Thyroid gland (tissue), 4 donors: ENCODE measurements at regions not wholly inside any gene's neighbourhood (a gene's known extent, or its start where the extent isn't known, plus 50 kb on each side); places are given as distances from the start of the nearest gene placed in this dataset.

Experiments
- DNase-seq, 2 donors: peaks; one replicate each; pipeline ENCODE4 v3.0.0-alpha.2; 2019
- H3K27ac ChIP-seq, 3 donors: fragments of 200-600 bp; sonication (generic); 1 replicate in 2 of 3; 2 replicates in 1 of 3; pipeline ENCODE4 v1.5.1; 2016 to 2019; ENCODE audit warnings: mild to moderate bottlenecking in 1 of 3, moderate library complexity in 1 of 3
- H3K27me3 ChIP-seq: fragments of 200-600 bp; sonication (generic); one replicate; pipeline ENCODE4 v1.5.1; 2019
- H3K36me3 ChIP-seq, 2 donors: fragments of 200-600 bp; sonication (generic); one replicate each; pipeline ENCODE4 v1.5.1; 2016 to 2019
- H3K4me1 ChIP-seq, 2 donors: fragments of 200-600 bp; sonication (generic); one replicate each; pipeline ENCODE4 v1.5.1; 2017 to 2019
- H3K4me3 ChIP-seq, 3 donors: fragments of 200-600 bp; sonication (generic); replicated peaks in 1 of 3; 1 replicate in 2 of 3; 2 replicates in 1 of 3; pipeline ENCODE4 v1.5.1; 2016; ENCODE audit warnings: mild to moderate bottlenecking in 1 of 3
- H3K9me3 ChIP-seq: fragments of 200-600 bp; sonication (generic); one replicate; pipeline ENCODE4 v1.5.1; 2017
- CTCF ChIP-seq, 6 experiments: fragments of 200-600 bp in 3 of 6; fragments of 450-650 bp in 3 of 6; sonication (generic) in 3 of 6; IDR thresholded peaks; one replicate each; pipeline ENCODE4 v1.5.1; 2016 to 2019; ENCODE audit warnings: antibody characterized with exemption in 6 of 6, mild to moderate bottlenecking in 2 of 6, inconsistent platforms in 1 of 6, moderate library complexity in 1 of 6
- POLR2A ChIP-seq, 2 donors: fragments of 450-650 bp; IDR thresholded peaks; one replicate each; pipeline ENCODE4 v1.6.1; 2017; ENCODE audit warnings: antibody characterized with exemption in 2 of 2, mild to moderate bottlenecking in 2 of 2, moderate library complexity in 1 of 2
- WGBS, 2 donors: methylation state at CpG; one replicate each; pipeline ENCODE4 v1.1.5; 2017; 5-methylcytosine and 5-hydroxymethylcytosine counted together
- intact Hi-C: fragments of 100-400 bp; cut with DNase I; formaldehyde crosslinking; loops from one replicate; pipeline ENCODE4 v1.15.1; 2023

GRCh38 chr11:109093354-109093753 lies 328.6 kb upstream of the C11orf87 start:
- TF ChIP-seq POLR2A (IDR thresholded peaks at IDR 0.05) (no peak), CTCF (IDR thresholded peaks at IDR 0.05) (no peak)
- no peaks in the 10 kb centered on the region for H3K27me3 ChIP-seq
- no peak overlapping the region for H3K27ac ChIP-seq
- H3K36me3 ChIP-seq: no peaks in the 10 kb centered on the region
- H3K9me3 ChIP-seq: no peaks in the 10 kb centered on the region
- no peak for DNase-seq
- 83 to 85% methylated on average over 1 of the region's 1 CpG for WGBS, 2 donors
- no peaks in the 10 kb centered on the region for H3K4me1 ChIP-seq
- intact Hi-C loops: no loop called here
- H3K4me3 ChIP-seq: no peak overlapping the region

GRCh38 chr11:109096266-109096665 lies 325.7 kb upstream of the C11orf87 start:
- intact Hi-C loops: no loop called here

GRCh38 chr11:109106151-109106906 lies 315.7 kb upstream of the C11orf87 start:
- H3K4me1 ChIP-seq: no peaks in the 10 kb centered on the region
- H3K9me3 ChIP-seq: no peaks in the 10 kb centered on the region
- no peaks in the 10 kb centered on the region for H3K27me3 ChIP-seq
- no peak overlapping the region for H3K27ac ChIP-seq
- DNase-seq: no peak
- WGBS, 2 donors: 72 to 78% methylated on average over 7 to 8 of the region's 8 CpGs
- H3K4me3 ChIP-seq: no peak overlapping the region
- intact Hi-C loops: no loop called here
- TF ChIP-seq POLR2A (IDR thresholded peaks at IDR 0.05): no peak
- no peak for TF ChIP-seq CTCF (IDR thresholded peaks at IDR 0.05)
- no peaks in the 10 kb centered on the region for H3K36me3 ChIP-seq

More at GRCh38 chr11:109096266-109096665, 325.7 kb upstream of the C11orf87 start:
- DNase-seq: no peak
- TF ChIP-seq CTCF (IDR thresholded peaks at IDR 0.05): no peak
- no peak for TF ChIP-seq POLR2A (IDR thresholded peaks at IDR 0.05)
- no peaks in the 10 kb centered on the region for H3K9me3 ChIP-seq
- no peaks in the 10 kb centered on the region for H3K27me3 ChIP-seq
- H3K27ac ChIP-seq: no peak overlapping the region
- no peak overlapping the region for H3K4me3 ChIP-seq
- H3K4me1 ChIP-seq: no peaks in the 10 kb centered on the region
- 63 to 66% methylated on average over 3 of the region's 3 CpGs for WGBS, 2 donors
- H3K36me3 ChIP-seq: no peaks in the 10 kb centered on the region

- TF ChIP-seq CTCF (IDR thresholded peaks at IDR 0.05) (no peak), POLR2A (IDR thresholded peaks at IDR 0.05) (no peak)
- WGBS, 2 donors: 76 to 80% methylated on average over 3 of the region's 3 CpGs
- Histone ChIP-seq H3K4me1 (no peaks in the 10 kb centered on the region), H3K9me3 (no peaks in the 10 kb centered on the region), H3K27ac (no peak overlapping the region), H3K27me3 (no peaks in the 10 kb centered on the region), H3K4me3 (no peak overlapping the region), H3K36me3 (no peaks in the 10 kb centered on the region)
- DNase-seq: no peak
- intact Hi-C loops: no loop called here
Measured at GRCh38 chr11:109109150-109109549, 312.8 kb upstream of the C11orf87 start.

GRCh38 chr11:109109571-109110315 lies 312.2 kb upstream of the C11orf87 start:
- Histone ChIP-seq H3K27ac (no peak overlapping the region), H3K4me1 (no peaks in the 10 kb centered on the region), H3K4me3 (no peak overlapping the region), H3K27me3 (no peaks in the 10 kb centered on the region), H3K9me3 (no peaks in the 10 kb centered on the region), H3K36me3 (no peaks in the 10 kb centered on the region)
- DNase-seq: no peak
- 66 to 67% methylated on average over 5 of the region's 5 CpGs for WGBS, 2 donors
- no peak for TF ChIP-seq POLR2A (IDR thresholded peaks at IDR 0.05)
- no peak for TF ChIP-seq CTCF (IDR thresholded peaks at IDR 0.05)
- intact Hi-C loops: no loop called here
